HepG2 (cell line): ENCODE measurements at regions not wholly inside any gene's neighbourhood (a gene's known extent, or its start where the extent isn't known, plus 50 kb on each side); places are given as distances from the start of the nearest gene placed in this dataset.

Experiments
- FOXP4 ChIP-seq: sonication (generic); formaldehyde crosslinking; IDR thresholded peaks from 2 replicates; pipeline ENCODE4 v1.4.0; 2020; ENCODE audit warnings: missing genetic modification reagents
- IKZF1 ChIP-seq: fragments of 450-650 bp; IDR thresholded peaks from 2 replicates; pipeline ENCODE4 v1.7.1; 2016
- NPAS2 ChIP-seq: sonication (generic); formaldehyde crosslinking; IDR thresholded peaks from 2 replicates; pipeline ENCODE4 v1.8.0; 2022; ENCODE audit warnings: mild to moderate bottlenecking, missing genetic modification reagents, borderline replicate concordance
- POLR2A ChIP-seq, 2 experiments: IDR thresholded peaks; 2 replicates each; pipeline ENCODE4 v1.6.1; 2011; ENCODE audit warnings: low read depth in 2 of 2, low read length in 2 of 2, mild to moderate bottlenecking in 1 of 2, moderate library complexity in 1 of 2; ENCODE audit not compliant: insufficient read depth in 1 of 2
- RBAK ChIP-seq: sonication (generic); formaldehyde crosslinking; IDR thresholded peaks from 2 replicates; pipeline ENCODE4 v1.5.1; 2020; ENCODE audit warnings: mild to moderate bottlenecking, missing genetic modification reagents
- REST ChIP-seq, 2 experiments: IDR thresholded peaks; 2 replicates each; pipeline ENCODE4 v1.6.1; 2011 to 2012; ENCODE audit warnings: low read length in 2 of 2, borderline replicate concordance in 1 of 2, low read depth in 1 of 2, mild to moderate bottlenecking in 1 of 2, moderate library complexity in 1 of 2
- ZBTB42 ChIP-seq: sonication (generic); formaldehyde crosslinking; IDR thresholded peaks from 2 replicates; pipeline ENCODE4 v1.5.0; 2020; ENCODE audit warnings: mild to moderate bottlenecking, missing genetic modification reagents
- ZNF552 ChIP-seq: sonication (generic); formaldehyde crosslinking; IDR thresholded peaks from 2 replicates; pipeline ENCODE4 v1.9.0; 2022; ENCODE audit warnings: missing genetic modification reagents, mild to moderate bottlenecking, borderline replicate concordance
- TF ChIP-seq, protein P1 (sequence below): sonication (generic); formaldehyde crosslinking; IDR thresholded peaks from 2 replicates; pipeline ENCODE4 v1.9.0; 2022; ENCODE audit warnings: missing genetic modification reagents, mild to moderate bottlenecking, borderline replicate concordance

GRCh38 chr5:58286741-58287140 is 173.1 kb downstream of the PLK2 start:
- TF ChIP-seq ZNF552 (CRISPR knock-in tag) (no peak), FOXP4 (no peak), RBAK (no peak), NPAS2 (no peak), IKZF1 (no peak), ZBTB42 (CRISPR knock-in tag) (no peak), REST (IDR thresholded peaks at IDR 0.05; ENCODE audit: borderline replicate concordance in 1 of 2, low read depth in 1 of 2, low read length in 2 of 2) (no peak), POLR2A (IDR thresholded peaks at IDR 0.05; ENCODE audit: insufficient read depth in 1 of 2, low read depth in 2 of 2, low read length in 2 of 2) (no peak)
- TF ChIP-seq, protein P1, sequence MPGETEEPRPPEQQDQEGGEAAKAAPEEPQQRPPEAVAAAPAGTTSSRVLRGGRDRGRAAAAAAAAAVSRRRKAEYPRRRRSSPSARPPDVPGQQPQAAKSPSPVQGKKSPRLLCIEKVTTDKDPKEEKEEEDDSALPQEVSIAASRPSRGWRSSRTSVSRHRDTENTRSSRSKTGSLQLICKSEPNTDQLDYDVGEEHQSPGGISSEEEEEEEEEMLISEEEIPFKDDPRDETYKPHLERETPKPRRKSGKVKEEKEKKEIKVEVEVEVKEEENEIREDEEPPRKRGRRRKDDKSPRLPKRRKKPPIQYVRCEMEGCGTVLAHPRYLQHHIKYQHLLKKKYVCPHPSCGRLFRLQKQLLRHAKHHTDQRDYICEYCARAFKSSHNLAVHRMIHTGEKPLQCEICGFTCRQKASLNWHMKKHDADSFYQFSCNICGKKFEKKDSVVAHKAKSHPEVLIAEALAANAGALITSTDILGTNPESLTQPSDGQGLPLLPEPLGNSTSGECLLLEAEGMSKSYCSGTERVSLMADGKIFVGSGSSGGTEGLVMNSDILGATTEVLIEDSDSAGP (CRISPR knock-in tag) = no peak
